Esophagus squamous epithelium (tissue), 5 donors: ENCODE measurements at regions not wholly inside any gene's neighbourhood (a gene's known extent, or its start where the extent isn't known, plus 50 kb on each side); places are given as distances from the start of the nearest gene placed in this dataset.

Source experiments
- DNase-seq: peaks from one replicate; lab custom pipeline; 2025; lab: John Stamatoyannopoulos, UW
- H3K27ac ChIP-seq, 4 donors: fragments of 200-600 bp; sonication (generic); one replicate each; pipeline ENCODE4 v1.5.1; 2016 to 2019; ENCODE audit warnings: mild to moderate bottlenecking in 1 of 4
- H3K27me3 ChIP-seq, 4 donors: fragments of 200-600 bp; sonication (generic); 1 replicate in 3 of 4; 2 replicates in 1 of 4; pipeline versions ENCODE4 v1.5.1 to v1.6.0; 2017 to 2021; ENCODE audit warnings: antibody characterized with exemption in 1 of 4
- H3K36me3 ChIP-seq, 3 donors: fragments of 200-600 bp; sonication (generic); one replicate each; pipeline ENCODE4 v1.5.1; 2016 to 2019
- H3K4me1 ChIP-seq, 3 donors: fragments of 200-600 bp; sonication (generic); one replicate each; pipeline ENCODE4 v1.5.1; 2017 to 2019
- H3K4me3 ChIP-seq, 4 donors: fragments of 200-600 bp; sonication (generic); 1 replicate in 3 of 4; 2 replicates in 1 of 4; pipeline ENCODE4 v1.5.1; 2016 to 2019; ENCODE audit warnings: mild to moderate bottlenecking in 2 of 4, moderate library complexity in 1 of 4
- H3K9me3 ChIP-seq, 3 donors: fragments of 200-600 bp; sonication (generic); one replicate each; pipeline ENCODE4 v1.5.1; 2016 to 2019
- POLR2A ChIP-seq, 4 donors: fragments of 450-650 bp; IDR thresholded peaks; one replicate each; pipeline ENCODE4 v1.6.1; 2017; ENCODE audit warnings: antibody characterized with exemption in 4 of 4, mild to moderate bottlenecking in 4 of 4, moderate library complexity in 3 of 4
- WGBS, 2 donors: methylation state at CpG; one replicate each; pipeline ENCODE4 v1.1.5; 2018; 5-methylcytosine and 5-hydroxymethylcytosine counted together
- intact Hi-C: fragments of 100-400 bp; cut with DNase I; formaldehyde crosslinking; loops from one replicate; pipeline ENCODE4 v1.15.0; 2022
- TF ChIP-seq, protein P1 (sequence below), 6 experiments: fragments of 450-650 bp in 4 of 6; fragments of 200-600 bp in 2 of 6; sonication (generic) in 2 of 6; IDR thresholded peaks; one replicate each; pipeline ENCODE4 v1.5.1; 2016 to 2019; ENCODE audit warnings: antibody characterized with exemption in 6 of 6, mild to moderate bottlenecking in 4 of 6, moderate library complexity in 4 of 6
- donor health status: DM: yes; HTN: yes; CAD: no.

DNA sequence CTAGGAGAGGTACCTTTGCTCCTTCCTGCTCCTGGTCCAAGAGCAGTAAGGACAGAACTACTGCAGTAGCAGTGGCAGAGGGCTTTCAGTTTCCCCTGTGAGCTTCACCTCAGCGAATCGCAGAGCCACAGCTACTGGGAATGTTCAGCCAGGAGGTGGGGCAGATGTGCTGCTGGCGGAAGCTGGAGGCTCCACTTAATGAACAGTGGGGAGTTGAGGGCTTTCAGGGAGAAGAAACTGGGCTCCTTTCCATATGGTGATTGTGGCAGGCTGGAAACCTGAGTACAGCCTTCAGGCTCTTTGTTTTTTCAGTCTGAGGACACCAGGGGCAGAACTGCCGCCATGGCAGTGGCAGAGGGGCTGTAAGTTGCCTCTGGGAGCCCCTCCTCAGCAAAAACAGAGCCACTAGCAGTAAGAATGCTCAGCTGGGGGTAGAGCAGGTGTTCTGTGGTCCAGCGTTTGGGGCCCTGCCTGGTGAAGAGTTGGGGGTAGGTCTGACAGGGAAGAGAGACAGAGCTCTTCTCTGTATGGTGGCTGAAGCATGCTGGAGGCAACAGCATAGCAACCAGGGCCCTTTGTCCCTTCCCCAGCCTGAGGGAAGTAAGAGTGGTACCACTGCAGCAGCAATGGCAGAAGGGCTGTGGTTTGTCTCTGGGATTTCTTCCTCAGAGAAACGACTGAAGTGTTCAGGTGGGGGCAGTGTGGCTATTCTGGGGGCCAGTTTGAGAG lies 106.0 kb upstream of the GRXCR1 start:
- Histone ChIP-seq H3K27me3 (no peaks in the 10 kb centered on the region), H3K27ac (no peak overlapping the region), H3K36me3 (no peaks in the 10 kb centered on the region), H3K4me3 (no peak overlapping the region), H3K4me1 (no peaks in the 10 kb centered on the region), H3K9me3 (no peaks in the 10 kb centered on the region)
- intact Hi-C loops = no loop called here
- TF ChIP-seq, protein P1, sequence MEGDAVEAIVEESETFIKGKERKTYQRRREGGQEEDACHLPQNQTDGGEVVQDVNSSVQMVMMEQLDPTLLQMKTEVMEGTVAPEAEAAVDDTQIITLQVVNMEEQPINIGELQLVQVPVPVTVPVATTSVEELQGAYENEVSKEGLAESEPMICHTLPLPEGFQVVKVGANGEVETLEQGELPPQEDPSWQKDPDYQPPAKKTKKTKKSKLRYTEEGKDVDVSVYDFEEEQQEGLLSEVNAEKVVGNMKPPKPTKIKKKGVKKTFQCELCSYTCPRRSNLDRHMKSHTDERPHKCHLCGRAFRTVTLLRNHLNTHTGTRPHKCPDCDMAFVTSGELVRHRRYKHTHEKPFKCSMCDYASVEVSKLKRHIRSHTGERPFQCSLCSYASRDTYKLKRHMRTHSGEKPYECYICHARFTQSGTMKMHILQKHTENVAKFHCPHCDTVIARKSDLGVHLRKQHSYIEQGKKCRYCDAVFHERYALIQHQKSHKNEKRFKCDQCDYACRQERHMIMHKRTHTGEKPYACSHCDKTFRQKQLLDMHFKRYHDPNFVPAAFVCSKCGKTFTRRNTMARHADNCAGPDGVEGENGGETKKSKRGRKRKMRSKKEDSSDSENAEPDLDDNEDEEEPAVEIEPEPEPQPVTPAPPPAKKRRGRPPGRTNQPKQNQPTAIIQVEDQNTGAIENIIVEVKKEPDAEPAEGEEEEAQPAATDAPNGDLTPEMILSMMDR (IDR thresholded peaks at IDR 0.05) = no peak
- no peak for TF ChIP-seq POLR2A (IDR thresholded peaks at IDR 0.05)
- 39 to 65% methylated on average over 3 to 5 of the region's 6 CpGs for WGBS, 2 donors
- no peak for DNase-seq

DNA sequence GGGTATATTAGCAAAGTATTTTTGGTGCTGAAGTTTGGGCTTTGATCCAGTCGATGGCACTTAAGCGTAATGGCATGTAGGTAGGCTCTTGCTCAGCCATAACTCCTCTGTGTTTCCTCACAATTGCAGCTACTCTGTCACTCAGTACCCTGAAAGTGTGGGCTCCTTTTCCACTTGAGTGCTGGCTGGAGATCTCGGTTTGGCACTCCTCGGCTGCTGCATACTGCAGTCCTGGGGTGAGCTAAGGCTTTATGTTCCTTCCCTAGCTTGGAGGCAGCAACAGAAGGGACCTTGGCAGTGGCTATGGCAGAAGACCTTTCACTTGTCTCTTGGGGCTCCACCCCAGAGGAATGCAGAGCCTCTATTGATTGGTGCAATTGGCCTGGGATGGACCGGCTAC lies 106.7 kb upstream of the GRXCR1 start:
- Histone ChIP-seq H3K27ac (no peak overlapping the region), H3K27me3 (no peaks in the 10 kb centered on the region), H3K9me3 (no peaks in the 10 kb centered on the region), H3K4me1 (no peaks in the 10 kb centered on the region), H3K4me3 (no peak overlapping the region), H3K36me3 (no peaks in the 10 kb centered on the region)
- WGBS, 2 donors = 82 to 100% methylated on average over 1 to 4 of the region's 5 CpGs
- intact Hi-C loops = no loop called here
- no peak for TF ChIP-seq POLR2A (IDR thresholded peaks at IDR 0.05)
- TF ChIP-seq, protein P1 (IDR thresholded peaks at IDR 0.05) = no peak
- DNase-seq = no peak

DNA sequence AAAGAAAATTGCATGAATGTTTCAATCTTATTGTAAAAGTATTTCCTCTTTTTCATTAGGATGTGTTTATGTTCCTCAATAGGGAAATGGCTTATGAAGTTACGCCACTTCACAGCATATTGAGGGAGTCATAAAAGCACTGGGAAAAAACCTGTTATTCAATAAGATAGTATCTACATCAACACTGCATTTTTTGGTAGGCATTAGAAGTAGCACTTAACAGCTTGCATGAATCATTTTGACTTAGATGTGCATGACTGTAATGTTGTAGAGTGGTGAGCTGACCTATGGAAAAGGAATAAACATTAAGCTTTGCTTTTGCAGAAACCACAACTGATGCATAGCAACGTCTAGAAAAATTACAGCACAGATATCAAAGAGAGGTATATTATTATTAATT lies 111.2 kb upstream of the GRXCR1 start:
- intact Hi-C loops = no loop called here
- DNase-seq = no peak
- Histone ChIP-seq H3K9me3 (no peaks in the 10 kb centered on the region), H3K27me3 (no peaks in the 10 kb centered on the region), H3K27ac (no peak overlapping the region), H3K36me3 (no peaks in the 10 kb centered on the region), H3K4me1 (no peaks in the 10 kb centered on the region), H3K4me3 (no peak overlapping the region)
- TF ChIP-seq POLR2A (IDR thresholded peaks at IDR 0.05) = no peak
- TF ChIP-seq, protein P1 (IDR thresholded peaks at IDR 0.05) = no peak
- WGBS, 2 donors = 49 to 70% methylated on average over 2 of the region's 2 CpGs

DNA sequence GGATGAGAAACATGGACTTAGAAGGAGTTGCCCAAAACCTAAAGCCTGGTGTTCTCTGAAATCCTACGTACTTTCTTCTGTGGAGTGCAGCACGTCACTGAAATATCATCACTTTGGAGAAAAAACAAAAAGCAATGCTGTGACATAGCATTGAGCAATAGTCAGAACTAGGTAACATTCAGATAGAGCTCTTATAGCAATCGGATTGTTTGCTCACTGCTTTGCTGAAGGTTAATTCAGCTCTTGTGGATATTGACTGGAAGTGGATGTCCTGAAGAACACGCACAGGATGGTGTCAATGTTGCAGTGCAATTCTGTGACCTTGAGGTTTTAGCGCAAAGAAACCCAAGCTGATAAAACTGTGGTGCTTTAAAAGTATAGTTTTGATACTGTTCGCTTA lies 114.2 kb upstream of the GRXCR1 start:
- DNase-seq = no peak
- Histone ChIP-seq H3K9me3 (no peaks in the 10 kb centered on the region), H3K36me3 (no peaks in the 10 kb centered on the region), H3K4me3 (no peak overlapping the region), H3K27ac (no peak overlapping the region), H3K4me1 (no peaks in the 10 kb centered on the region), H3K27me3 (no peaks in the 10 kb centered on the region)
- 67 to 77% methylated on average over 6 of the region's 6 CpGs for WGBS, 2 donors
- no peak for TF ChIP-seq POLR2A (IDR thresholded peaks at IDR 0.05)
- TF ChIP-seq, protein P1 (IDR thresholded peaks at IDR 0.05) = no peak
- intact Hi-C loops = no loop called here

DNA sequence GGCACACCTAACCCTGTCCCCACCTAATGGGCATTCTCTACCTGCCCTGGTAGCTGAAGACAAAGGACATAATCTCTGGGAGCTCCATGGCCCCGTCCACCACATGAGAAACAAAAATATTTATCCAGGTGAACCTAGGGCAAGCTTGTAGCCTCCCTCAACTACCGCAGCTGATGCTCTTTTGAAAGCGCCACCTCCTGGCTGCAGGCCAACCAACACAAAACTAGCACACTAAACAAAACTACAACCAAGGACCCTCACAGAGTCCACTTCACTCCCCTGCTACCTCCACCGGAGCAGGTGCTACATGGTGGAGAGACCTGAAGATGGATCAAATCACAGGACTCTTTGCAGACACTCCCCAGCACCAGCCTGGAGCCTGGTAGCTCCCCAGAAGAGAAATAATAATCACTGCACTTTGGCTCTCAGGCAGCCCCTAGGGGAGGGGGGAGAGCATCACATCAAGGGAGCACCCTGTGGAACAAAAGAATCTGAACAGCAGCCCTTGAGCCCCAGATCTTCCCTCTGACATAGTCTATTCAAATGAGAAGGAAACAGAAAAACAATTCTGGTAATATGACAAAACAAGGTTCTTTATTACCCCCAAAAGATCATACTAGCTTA lies 111.3 kb upstream of the ATP8A1 start:
- TF ChIP-seq, protein P1 (IDR thresholded peaks at IDR 0.05) = no peak
- no peak for TF ChIP-seq POLR2A (IDR thresholded peaks at IDR 0.05)
- no peaks in the 10 kb centered on the region for H3K36me3 ChIP-seq

More for the DNA sequence above, 111.3 kb upstream of the ATP8A1 start:
- Histone ChIP-seq H3K4me1 (no peaks in the 10 kb centered on the region), H3K4me3 (no peak overlapping the region), H3K9me3 (no peaks in the 10 kb centered on the region), H3K27me3 (no peaks in the 10 kb centered on the region), H3K27ac (no peak overlapping the region)
- no peak for DNase-seq
- WGBS, 2 donors = 78 to 84% methylated on average over 3 to 4 of the region's 4 CpGs
- intact Hi-C loops = no loop called here
